Caco-2 (cell line): ENCODE measurements at regions not wholly inside any gene's neighbourhood (a gene's known extent, or its start where the extent isn't known, plus 50 kb on each side); places are given as distances from the start of the nearest gene placed in this dataset.

Experiments used
- BruUV-seq: library from RNA; stranded (reverse); fragments of 400-500 nt; replicated peaks from 2 replicates; lab custom pipeline; 2021; lab: Mats Ljungman, UMichigan
- CTCF ChIA-PET: fragments of 300-600 bp; sonication (Branson Sonifier 250); formaldehyde crosslinking; loops from one replicate; lab custom pipeline; 2022; ENCODE audit warnings: antibody characterized with exemption; lab: Charles Lee
- POLR2A ChIA-PET: fragments of 300-600 bp; sonication (Branson Sonifier 250); formaldehyde crosslinking; loops from one replicate; lab custom pipeline; 2022; ENCODE audit warnings: antibody characterized with exemption; lab: Charles Lee
- DNase-seq, 2 experiments: peaks; one replicate each; pipeline versions ENCODE4 v3.0.0 to v3.0.0-alpha.2; 2020 to 2022
- H3K27me3 ChIP-seq: replicated peaks from 2 replicates; pipeline ENCODE4 v1.6.0; 2011; ENCODE audit warnings: low read length; ENCODE audit not compliant: control insufficient read depth, insufficient read depth
- H3K36me3 ChIP-seq: 2 replicates; pipeline ENCODE4 v1.5.1; 2011; ENCODE audit warnings: low read length; ENCODE audit not compliant: control insufficient read depth, insufficient read depth
- H3K4me1 ChIP-seq: fragments of 250-450 bp; sonication (Bioruptor Pico); 2 replicates; pipeline ENCODE4 v1.5.1; 2020; ENCODE audit warnings: mild to moderate bottlenecking
- H3K4me3 ChIP-seq: 2 replicates; pipeline ENCODE4 v1.5.1; 2011; ENCODE audit warnings: low read depth, mild to moderate bottlenecking, control low read depth, low read length
- H3K9me3 ChIP-seq: fragments of 250-450 bp; sonication (Bioruptor Pico); 2 replicates; pipeline ENCODE4 v1.5.1; 2020; ENCODE audit warnings: mild to moderate bottlenecking, moderate library complexity
- H3K27ac Mint-ChIP-seq: one replicate; pipeline ENCODE4 v1.8.0; 2022; ENCODE audit warnings: mixed read lengths; ENCODE audit not compliant: unreplicated experiment
- H3K27me3 Mint-ChIP-seq: one replicate; pipeline ENCODE4 v1.8.0; 2022; ENCODE audit warnings: mixed read lengths; ENCODE audit not compliant: insufficient read depth, unreplicated experiment
- H3K36me3 Mint-ChIP-seq: one replicate; pipeline ENCODE4 v1.8.0; 2022; ENCODE audit warnings: mild to moderate bottlenecking, mixed read lengths; ENCODE audit not compliant: insufficient read depth, unreplicated experiment
- H3K4me1 Mint-ChIP-seq: one replicate; pipeline ENCODE4 v1.8.0; 2022; ENCODE audit warnings: low read depth, mixed read lengths; ENCODE audit not compliant: unreplicated experiment
- H3K4me3 Mint-ChIP-seq: one replicate; pipeline ENCODE4 v1.8.0; 2022; ENCODE audit warnings: mild to moderate bottlenecking, moderate library complexity, mixed read lengths; ENCODE audit not compliant: unreplicated experiment
- H3K9me3 Mint-ChIP-seq: one replicate; pipeline ENCODE4 v1.8.0; 2022; ENCODE audit warnings: mixed read lengths; ENCODE audit not compliant: unreplicated experiment
- CTCF ChIP-seq, 2 experiments: fragments of 200-600 bp in 1 of 2; IDR thresholded peaks; 1 replicate in 1 of 2; 2 replicates in 1 of 2; pipeline versions ENCODE4 v1.5.1 to v1.8.0; 2011 to 2022; ENCODE audit warnings: antibody characterized with exemption in 1 of 2, control low read depth in 1 of 2, inconsistent platforms in 1 of 2, low read depth in 1 of 2, low read length in 1 of 2, mild to moderate bottlenecking in 1 of 2, moderate library complexity in 1 of 2; ENCODE audit not compliant: insufficient read depth in 1 of 2, severe bottlenecking in 1 of 2, unreplicated experiment in 1 of 2
- intact Hi-C: fragments of 100-400 bp; cut with micrococcal nuclease; formaldehyde crosslinking; loops from one replicate; pipeline ENCODE4 v1.10.0; 2022; ENCODE audit not compliant: unreplicated experiment

- H3K9me3 ChIP-seq = no peaks in the 10 kb centered on the region
- H3K4me3 ChIP-seq = no peak overlapping the region
- no peaks in the 10 kb centered on the region for H3K4me1 ChIP-seq
- no peaks in the 10 kb centered on the region for H3K9me3 Mint-ChIP-seq
- no TSS peak for BruUV-seq
- no peaks in the 10 kb centered on the region for H3K4me1 Mint-ChIP-seq
- CTCF ChIA-PET = no interaction called here
- no peaks in the 10 kb centered on the region for H3K27me3 Mint-ChIP-seq
- H3K36me3 Mint-ChIP-seq = no peaks in the 10 kb centered on the region
- DNase-seq = no peak
- H3K36me3 ChIP-seq = no peaks in the 10 kb centered on the region
- TF ChIP-seq CTCF (IDR thresholded peaks at IDR 0.05; ENCODE audit: insufficient read depth in 1 of 2, low read depth in 1 of 2, low read length in 1 of 2, severe bottlenecking in 1 of 2, unreplicated experiment in 1 of 2) = no peak
- H3K27ac Mint-ChIP-seq = no peak overlapping the region
- POLR2A ChIA-PET = no interaction called here
- intact Hi-C loops = no loop called here
- no peaks in the 10 kb centered on the region; the same call in 1 of the 2 replicates for H3K27me3 ChIP-seq
- no peak overlapping the region for H3K4me3 Mint-ChIP-seq
Observed at GRCh38 chr2:6159606-6160005, 467.4 kb downstream of the SOX11 start.

- no peaks in the 10 kb centered on the region for H3K4me1 Mint-ChIP-seq
- Histone ChIP-seq H3K27me3 (no peaks in the 10 kb centered on the region), H3K36me3 (no peaks in the 10 kb centered on the region), H3K4me1 (no peaks in the 10 kb centered on the region), H3K4me3 (no peak overlapping the region), H3K9me3 (no peaks in the 10 kb centered on the region)
- no peak for DNase-seq
- no peaks in the 10 kb centered on the region for H3K27me3 Mint-ChIP-seq
- H3K9me3 Mint-ChIP-seq = no peaks in the 10 kb centered on the region
- BruUV-seq = no TSS peak
- TF ChIP-seq CTCF (IDR thresholded peaks at IDR 0.05; ENCODE audit: insufficient read depth in 1 of 2, low read depth in 1 of 2, low read length in 1 of 2, severe bottlenecking in 1 of 2, unreplicated experiment in 1 of 2) = no peak
- H3K4me3 Mint-ChIP-seq = no peak overlapping the region
- H3K36me3 Mint-ChIP-seq = no peaks in the 10 kb centered on the region
- intact Hi-C loops = no loop called here
- POLR2A ChIA-PET = no interaction called here
- CTCF ChIA-PET = no interaction called here
- no peak overlapping the region for H3K27ac Mint-ChIP-seq
Observed at GRCh38 chr2:6163932-6164331, 471.7 kb downstream of the SOX11 start.

- no peaks in the 10 kb centered on the region for H3K36me3 Mint-ChIP-seq
- POLR2A ChIA-PET = no interaction called here
- H3K27me3 Mint-ChIP-seq = no peaks in the 10 kb centered on the region
- Histone ChIP-seq H3K36me3 (no peaks in the 10 kb centered on the region), H3K4me1 (no peaks in the 10 kb centered on the region), H3K4me3 (no peak overlapping the region), H3K9me3 (no peaks in the 10 kb centered on the region), H3K27me3 (no peaks in the 10 kb centered on the region)
- no peak for DNase-seq
- no peak overlapping the region for H3K27ac Mint-ChIP-seq
- CTCF ChIA-PET = no interaction called here
- no peaks in the 10 kb centered on the region for H3K9me3 Mint-ChIP-seq
- intact Hi-C loops = no loop called here
- TF ChIP-seq CTCF (IDR thresholded peaks at IDR 0.05; ENCODE audit: insufficient read depth in 1 of 2, low read depth in 1 of 2, low read length in 1 of 2, severe bottlenecking in 1 of 2, unreplicated experiment in 1 of 2) = no peak
- no peaks in the 10 kb centered on the region for H3K4me1 Mint-ChIP-seq
- no TSS peak for BruUV-seq
- no peak overlapping the region for H3K4me3 Mint-ChIP-seq
Observed at GRCh38 chr2:6164986-6165747, 473.0 kb downstream of the SOX11 start.
